PC-3 (cell line): ENCODE measurements at regions not wholly inside any gene's neighbourhood (a gene's known extent, or its start where the extent isn't known, plus 50 kb on each side); places are given as distances from the start of the nearest gene placed in this dataset.

Experiments
- ATAC-seq: fragments of 200-7000 bp; cut with Tn5 transposase; 2 replicates; pipeline ENCODE4 v1.9.1; 2020; ENCODE audit warnings: mild to moderate bottlenecking, moderate library complexity
- BruUV-seq: library from RNA; stranded (reverse); fragments of 400-500 nt; replicated peaks from 2 replicates; lab custom pipeline; 2021; lab: Mats Ljungman, UMichigan
- CTCF ChIA-PET: fragments of 300-600 bp; sonication (Branson Sonifier 250); formaldehyde crosslinking; loops from one replicate; lab custom pipeline; 2022; ENCODE audit warnings: antibody characterized with exemption; lab: Charles Lee
- POLR2A ChIA-PET: fragments of 300-600 bp; sonication (Branson Sonifier 250); formaldehyde crosslinking; loops from one replicate; lab custom pipeline; 2022; ENCODE audit warnings: antibody characterized with exemption; ENCODE audit not compliant: unreplicated experiment; lab: Charles Lee
- DNase-seq: peaks from one replicate; pipeline ENCODE4 v3.0.0-alpha.2; 2015
- H2AFZ ChIP-seq: fragments of 300-600 bp; sonication (generic); 2 replicates; pipeline ENCODE4 v1.6.0; 2016; ENCODE audit warnings: antibody characterized with exemption, low read length
- H3F3A ChIP-seq: fragments of 300-600 bp; sonication (generic); one replicate; pipeline ENCODE4 v1.6.0; 2017; ENCODE audit warnings: antibody characterized with exemption, low read length, control low read depth, mild to moderate bottlenecking; ENCODE audit not compliant: unreplicated experiment
- H3K27ac ChIP-seq: fragments of 300-600 bp; sonication (generic); 2 replicates; pipeline ENCODE4 v1.5.1; 2016; ENCODE audit warnings: mild to moderate bottlenecking, low read length
- H3K27me3 ChIP-seq: fragments of 300-600 bp; sonication (generic); 2 replicates; pipeline ENCODE4 v1.6.1; 2016; ENCODE audit warnings: low read length, mixed read lengths
- H3K36me3 ChIP-seq: fragments of 300-600 bp; sonication (generic); 2 replicates; pipeline ENCODE4 v1.6.1; 2016; ENCODE audit warnings: low read depth, mixed run types, low read length, mixed read lengths
- H3K4me1 ChIP-seq: fragments of 300-600 bp; sonication (generic); 2 replicates; pipeline ENCODE4 v1.5.1; 2016; ENCODE audit warnings: low read length; ENCODE audit not compliant: insufficient read depth
- H3K4me2 ChIP-seq: fragments of 300-600 bp; sonication (generic); 2 replicates; pipeline ENCODE4 v1.6.0; 2016; ENCODE audit warnings: low read length
- H3K4me3 ChIP-seq: fragments of 300-600 bp; sonication (generic); 2 replicates; pipeline ENCODE4 v1.5.1; 2016; ENCODE audit warnings: mild to moderate bottlenecking, low read length, mixed read lengths
- H3K79me2 ChIP-seq: fragments of 300-600 bp; sonication (generic); 2 replicates; pipeline ENCODE4 v1.6.1; 2017; ENCODE audit warnings: low read length, mixed read lengths
- H3K9ac ChIP-seq: fragments of 300-600 bp; sonication (generic); 2 replicates; pipeline ENCODE4 v1.6.0; 2016; ENCODE audit warnings: mild to moderate bottlenecking, low read length
- H3K9me2 ChIP-seq: fragments of 300-600 bp; sonication (generic); replicated peaks from 2 replicates; pipeline ENCODE4 v1.6.1; 2016; ENCODE audit warnings: mixed run types, low read length, mixed read lengths
- H3K9me3 ChIP-seq: fragments of 300-600 bp; sonication (generic); 2 replicates; pipeline ENCODE4 v1.6.1; 2016; ENCODE audit warnings: low read length, mixed read lengths
- H4K20me1 ChIP-seq: fragments of 300-600 bp; sonication (generic); 2 replicates; pipeline ENCODE4 v1.6.1; 2016; ENCODE audit warnings: low read length, mixed read lengths
- CTCF ChIP-seq: fragments of 300-600 bp; sonication (generic); conservative IDR thresholded peaks from 2 replicates; pipeline ENCODE4 v1.5.1; 2017; ENCODE audit warnings: antibody characterized with exemption, low read depth, mild to moderate bottlenecking, low read length
- EZH2 ChIP-seq: fragments of 300-600 bp; sonication (generic); IDR thresholded peaks from one replicate; pipeline ENCODE4 v1.6.1; 2017; ENCODE audit warnings: antibody characterized with exemption, mild to moderate bottlenecking, low read length; ENCODE audit not compliant: unreplicated experiment
- EZH2phosphoT487 ChIP-seq: fragments of 300-600 bp; sonication (generic); IDR thresholded peaks from 2 replicates; pipeline ENCODE4 v1.6.1; 2018; ENCODE audit warnings: mild to moderate bottlenecking, antibody characterized with exemption, low read length, borderline replicate concordance
- intact Hi-C: fragments of 100-400 bp; cut with micrococcal nuclease; formaldehyde crosslinking; loops from 2 replicates; pipeline ENCODE4 v1.9.0; 2023

- intact Hi-C loops: no loop called here
- Histone ChIP-seq H3K79me2 (no peaks in the 10 kb centered on the region), H4K20me1 (no peaks in the 10 kb centered on the region), H3K9me2 (0 out of 2 replicates have a peak, but pooled peaks cover 5% of the 10 kb centered on the region), H3K4me1 (no peaks in the 10 kb centered on the region), H3K9ac (no peak overlapping the region), H3K27me3 (no peaks in the 10 kb centered on the region), H3K36me3 (no peaks in the 10 kb centered on the region), H3F3A (no peaks in the 10 kb centered on the region), H3K27ac (no peak overlapping the region), H3K4me3 (no peak overlapping the region), H3K4me2 (no peak overlapping the region), H2AFZ (no peak overlapping the region), H3K9me3 (no peaks in the 10 kb centered on the region)
- DNase-seq (no peak), ATAC-seq (peak; percentile 20; the same call in 1 of the 2 replicates)
- no peak for TF ChIP-seq CTCF
- TF ChIP-seq EZH2: no peak
- no peak for TF ChIP-seq EZH2phosphoT487
- BruUV-seq: no TSS peak
- ChIA-PET POLR2A (no interaction called here), CTCF (no interaction called here)
These were observed 167.0 kb upstream of the IL15 start for GRCh38 chr4:141469392-141469791.

- no peaks in the 10 kb centered on the region for H3K4me1 ChIP-seq
- BruUV-seq: no TSS peak
- intact Hi-C loops: no loop called here
- no peak overlapping the region for H2AFZ ChIP-seq
- H3K27me3 ChIP-seq: no peaks in the 10 kb centered on the region
- ATAC-seq (no peak), DNase-seq (no peak)
- no peaks in the 10 kb centered on the region for H3K9me2 ChIP-seq
- H3K9me3 ChIP-seq: no peaks in the 10 kb centered on the region
- no peaks in the 10 kb centered on the region for H3K79me2 ChIP-seq
- no peak overlapping the region for H3K4me2 ChIP-seq
- no peak overlapping the region for H3K4me3 ChIP-seq
- ChIA-PET CTCF (no interaction called here), POLR2A (no interaction called here)
- H4K20me1 ChIP-seq: no peaks in the 10 kb centered on the region
- no peak for TF ChIP-seq EZH2
- no peak for TF ChIP-seq CTCF
- no peak for TF ChIP-seq EZH2phosphoT487
- H3K27ac ChIP-seq: no peak overlapping the region
- H3K9ac ChIP-seq: no peak overlapping the region
- no peaks in the 10 kb centered on the region for H3K36me3 ChIP-seq
- no peaks in the 10 kb centered on the region for H3F3A ChIP-seq
These were observed 163.3 kb upstream of the IL15 start for GRCh38 chr4:141473026-141473540.

GRCh38 chr4:141473952-141474351 lies 162.4 kb upstream of the IL15 start:
- intact Hi-C loops: no loop called here

More at GRCh38 chr4:141473952-141474351, 162.4 kb upstream of the IL15 start:
- Histone ChIP-seq H3K9me2 (no peaks in the 10 kb centered on the region), H3K4me2 (no peak overlapping the region), H3K79me2 (no peaks in the 10 kb centered on the region), H3K9me3 (no peaks in the 10 kb centered on the region), H2AFZ (no peak overlapping the region), H3K36me3 (no peaks in the 10 kb centered on the region), H3K27me3 (no peaks in the 10 kb centered on the region), H3F3A (no peaks in the 10 kb centered on the region), H3K4me3 (no peak overlapping the region), H3K27ac (no peak overlapping the region), H3K9ac (no peak overlapping the region), H3K4me1 (no peaks in the 10 kb centered on the region), H4K20me1 (no peaks in the 10 kb centered on the region)
- TF ChIP-seq EZH2phosphoT487: no peak
- TF ChIP-seq EZH2: no peak
- no peak for TF ChIP-seq CTCF
- no TSS peak for BruUV-seq
- no peak for DNase-seq
- POLR2A ChIA-PET: no interaction called here
- CTCF ChIA-PET: no interaction called here
- ATAC-seq: no peak
